LHCN-M2 (cell line): ENCODE measurements at regions not wholly inside any gene's neighbourhood (a gene's known extent, or its start where the extent isn't known, plus 50 kb on each side); places are given as distances from the start of the nearest gene placed in this dataset.

ENCODE experiments used
- DNase-seq: peaks from one replicate; pipeline ENCODE4 v3.0.0-alpha.2; 2012; ENCODE audit warnings: low read depth

DNA sequence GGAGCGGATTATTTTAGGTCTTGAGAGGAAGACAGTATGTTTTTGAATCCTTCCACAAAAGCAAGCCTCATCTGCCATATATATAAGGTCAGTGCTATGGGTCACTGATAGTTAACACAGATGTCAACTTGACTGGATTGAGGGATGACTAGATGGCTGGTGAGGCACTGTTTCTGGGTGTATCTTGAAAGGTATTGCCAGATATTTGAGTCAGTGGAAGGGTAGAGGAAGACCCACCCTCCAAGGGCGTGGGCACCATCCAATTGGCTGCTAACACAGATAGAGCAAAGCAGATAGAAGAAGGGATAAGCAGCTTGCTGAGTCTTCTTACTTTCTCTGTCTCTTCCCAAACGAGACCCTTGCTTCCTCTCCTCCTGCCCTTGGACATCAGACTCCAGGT, 185.0 kb upstream of the BTG1 start:
- no peak for DNase-seq

DNA sequence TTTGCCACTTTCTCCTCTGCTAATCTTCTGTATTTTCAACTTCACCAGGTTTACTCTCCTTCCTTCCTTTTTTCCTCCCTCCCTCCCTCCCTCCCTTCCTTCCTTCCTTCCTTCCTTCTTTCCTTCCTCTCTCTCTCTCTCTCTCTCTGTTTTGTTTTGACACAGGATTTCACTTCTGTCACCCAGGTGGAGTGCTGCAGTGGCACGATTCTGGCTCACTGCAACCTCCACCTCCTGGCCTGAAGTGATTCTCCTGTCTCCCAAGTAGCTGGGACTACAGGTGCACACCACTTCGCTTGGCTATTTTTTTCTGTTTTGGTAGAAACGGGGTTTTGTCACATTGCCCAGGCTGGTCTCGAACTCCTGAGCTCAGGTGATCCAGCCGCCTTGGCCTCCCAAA, 181.2 kb upstream of the BTG1 start:
- no peak for DNase-seq

DNA sequence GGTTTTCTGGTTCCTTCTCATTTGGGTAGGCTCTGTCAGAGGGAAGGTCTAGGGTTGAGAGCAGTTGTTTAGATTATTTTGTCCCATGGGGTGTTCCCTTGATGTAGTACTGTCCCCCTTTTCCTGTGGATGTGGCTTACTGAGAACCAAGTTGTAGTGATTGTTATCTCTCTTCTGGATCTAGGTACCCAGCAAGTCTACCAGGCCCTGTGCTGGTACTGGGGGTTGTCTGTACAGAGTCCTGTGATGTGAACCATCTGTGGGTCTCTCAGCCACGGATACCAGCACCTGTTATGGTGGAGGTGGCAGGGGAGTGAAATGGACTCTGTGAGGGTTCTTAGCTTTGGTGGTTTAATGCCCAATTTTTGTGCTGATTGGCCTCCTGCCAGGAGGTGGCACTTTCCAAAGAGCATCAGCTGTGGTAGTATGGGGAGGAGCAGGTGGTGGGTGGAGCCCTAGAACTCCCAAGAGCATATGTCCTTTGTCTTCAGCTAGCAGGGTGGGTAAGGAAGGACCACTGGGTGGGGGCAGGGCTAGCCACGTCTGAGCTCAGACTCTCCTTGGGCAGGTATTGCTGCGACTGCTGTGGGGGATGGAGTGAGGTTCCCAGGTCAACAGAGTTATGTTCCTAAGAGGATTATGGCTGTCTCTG, 179.3 kb upstream of the BTG1 start:
- DNase-seq: no peak

DNA sequence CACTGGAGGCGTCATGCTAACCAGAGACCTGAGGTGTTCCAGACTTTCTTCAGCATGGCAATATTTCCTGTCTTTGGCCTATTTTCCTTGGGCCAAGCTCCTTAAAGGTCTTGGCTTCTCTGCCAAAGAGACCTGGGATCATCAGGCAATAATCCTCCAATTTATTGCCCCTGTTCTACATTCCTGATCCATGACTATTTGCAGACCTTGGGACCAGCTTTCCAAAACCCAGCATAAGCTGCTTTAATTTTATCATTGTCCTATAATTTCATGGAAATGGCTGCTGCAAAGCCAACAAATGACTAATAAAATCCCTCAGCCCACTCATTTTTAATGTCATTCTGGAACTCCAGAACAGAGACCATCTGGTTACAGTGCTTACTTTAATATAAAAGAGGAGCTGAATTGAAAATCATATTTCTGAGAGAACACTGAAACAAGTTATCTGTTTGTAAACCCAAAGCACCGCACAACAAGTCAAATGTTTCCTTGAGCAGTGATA, 166.9 kb upstream of the BTG1 start:
- no peak for DNase-seq

DNA sequence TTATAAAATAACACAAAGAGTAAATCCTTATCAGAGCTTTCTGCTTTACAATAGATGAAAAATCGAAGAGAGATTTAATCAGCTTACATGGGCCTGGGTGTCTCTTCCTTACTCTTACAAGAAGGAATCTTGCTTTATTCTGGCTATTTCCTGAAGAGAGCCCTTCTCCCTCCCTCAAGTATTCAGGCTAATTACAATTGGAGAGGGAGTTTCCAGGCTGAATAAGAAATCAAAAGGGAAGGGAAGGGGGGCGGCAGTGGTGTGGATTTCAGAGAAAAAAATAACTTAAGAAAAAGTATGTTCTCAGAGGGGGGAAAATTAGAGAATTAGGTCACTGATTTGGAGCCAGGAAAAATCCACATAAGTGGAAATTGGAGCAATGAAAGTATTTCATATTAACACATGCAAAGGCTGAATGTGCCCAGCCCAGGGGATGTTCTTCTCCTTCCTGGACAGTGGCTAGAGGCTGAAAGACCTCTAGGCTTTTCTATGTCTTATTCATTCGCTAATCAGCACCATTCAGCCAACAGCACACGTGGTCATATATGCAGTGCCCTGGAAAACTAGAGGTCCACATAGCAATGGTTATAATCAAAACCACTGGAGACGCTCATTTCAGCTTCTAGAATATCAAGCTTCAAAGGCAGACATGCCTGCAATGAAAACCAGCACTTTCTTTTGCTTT, 158.9 kb upstream of the BTG1 start:
- no peak for DNase-seq

DNA sequence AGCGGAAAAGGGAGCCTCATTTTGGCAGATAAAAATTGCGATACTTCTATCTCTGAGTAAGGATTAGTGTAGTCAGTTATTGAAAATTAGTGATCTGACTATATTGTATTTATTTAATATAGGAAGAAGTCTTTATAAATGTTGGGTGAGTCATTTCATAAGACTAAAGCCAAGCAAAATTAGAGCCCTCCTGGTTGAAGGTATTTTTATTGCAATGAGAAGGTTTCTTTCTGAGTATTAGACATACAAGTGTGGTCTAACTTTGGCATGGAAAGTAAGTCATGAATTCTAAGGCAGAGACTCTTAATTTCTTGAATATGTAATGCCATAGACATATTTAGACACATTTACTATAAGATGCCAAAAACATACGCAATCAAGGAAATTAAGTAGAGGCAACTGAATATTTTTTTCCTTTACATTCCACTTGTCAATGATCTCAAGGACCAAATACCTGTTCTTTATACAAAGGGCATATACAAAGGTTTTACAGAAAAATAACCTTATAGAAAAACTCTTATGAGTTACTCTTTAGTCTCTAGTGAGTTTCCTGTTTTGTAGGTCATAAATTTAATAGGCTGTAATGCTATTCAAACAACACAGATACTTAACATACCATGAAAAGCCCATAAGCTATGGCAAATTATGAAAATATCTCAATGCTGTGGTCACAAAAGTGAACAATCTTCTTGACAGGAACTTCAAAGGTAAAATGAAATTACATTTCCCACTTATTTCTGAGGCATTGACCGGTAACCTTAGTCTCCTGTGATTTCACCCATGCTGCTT, 156.6 kb upstream of the BTG1 start:
- no peak for DNase-seq

DNA sequence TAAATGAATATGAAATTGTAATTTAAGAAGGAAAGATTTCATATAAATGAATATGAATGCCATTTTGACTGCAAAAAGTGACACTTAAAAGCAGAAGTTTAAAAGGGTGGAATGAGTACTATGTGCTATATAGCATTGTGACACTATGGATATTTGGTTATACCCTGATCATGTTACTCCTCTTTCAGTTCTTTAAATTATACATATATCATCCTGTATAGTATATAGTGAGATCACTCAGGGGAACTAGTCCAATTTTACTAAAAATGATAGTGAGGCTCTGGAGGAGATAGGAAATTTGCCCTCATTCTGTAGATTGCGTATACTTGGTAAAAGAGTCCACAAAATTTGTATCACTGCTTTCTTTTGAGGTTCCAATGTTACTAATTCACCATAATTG, 155.7 kb upstream of the BTG1 start:
- no peak for DNase-seq

DNA sequence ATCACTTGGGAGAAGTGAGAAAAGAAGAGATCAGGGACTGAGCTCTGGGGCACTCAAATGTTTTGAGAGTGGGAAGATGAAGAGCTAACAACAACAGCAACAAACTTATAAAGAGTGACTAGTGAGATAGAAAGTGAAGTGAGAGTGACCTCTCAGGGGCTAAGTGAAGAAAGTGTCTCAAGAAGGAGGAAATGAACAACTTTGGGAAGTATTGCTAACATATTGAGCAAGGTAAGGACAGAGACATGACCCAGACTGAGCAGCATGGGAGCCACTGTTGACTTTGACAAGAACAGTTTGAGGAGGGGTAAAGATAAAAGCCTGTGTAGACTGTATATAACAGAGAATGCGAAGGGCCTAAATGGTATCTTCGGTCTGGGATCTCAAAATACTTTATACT, 155.1 kb upstream of the BTG1 start:
- DNase-seq: no peak

DNA sequence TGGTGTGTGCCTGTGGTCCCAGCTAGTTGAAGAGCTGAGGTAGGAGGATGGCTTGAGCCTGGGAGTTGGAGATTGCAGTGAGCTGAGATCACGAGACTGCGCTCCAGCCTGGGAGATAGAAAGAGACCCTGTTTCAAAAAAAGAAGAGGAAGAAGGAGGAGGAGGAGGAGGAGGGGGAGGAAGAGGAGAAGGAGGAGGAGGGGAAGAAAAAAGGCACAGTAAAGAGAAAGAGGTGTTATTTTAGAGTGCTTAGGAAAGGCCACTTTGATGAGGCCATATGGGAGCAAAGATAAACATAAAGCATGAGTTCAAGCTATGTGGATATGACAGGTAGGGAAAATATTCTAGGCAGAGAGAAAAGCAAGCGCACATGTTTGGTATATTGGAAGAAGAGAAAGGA, 154.1 kb upstream of the BTG1 start:
- DNase-seq: no peak

DNA sequence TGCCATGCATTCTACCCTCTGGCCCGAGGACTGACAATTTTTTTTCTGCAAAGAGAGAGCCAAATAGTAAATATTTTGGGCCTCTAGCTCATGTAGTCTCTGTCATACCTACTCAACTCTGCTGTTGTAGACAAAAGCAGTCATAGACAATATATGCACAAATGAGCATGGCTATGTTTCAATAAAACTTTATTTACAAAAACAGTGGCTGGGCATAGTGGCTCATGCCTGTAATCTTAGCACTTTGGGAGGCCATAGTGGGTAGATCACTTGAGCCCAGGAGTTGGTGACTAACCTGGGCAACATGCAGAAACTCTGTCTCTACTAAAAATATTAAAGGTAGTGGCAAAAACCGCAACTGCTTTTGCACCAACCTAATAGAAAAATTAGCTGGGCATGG, 153.7 kb upstream of the BTG1 start:
- no peak for DNase-seq

DNA sequence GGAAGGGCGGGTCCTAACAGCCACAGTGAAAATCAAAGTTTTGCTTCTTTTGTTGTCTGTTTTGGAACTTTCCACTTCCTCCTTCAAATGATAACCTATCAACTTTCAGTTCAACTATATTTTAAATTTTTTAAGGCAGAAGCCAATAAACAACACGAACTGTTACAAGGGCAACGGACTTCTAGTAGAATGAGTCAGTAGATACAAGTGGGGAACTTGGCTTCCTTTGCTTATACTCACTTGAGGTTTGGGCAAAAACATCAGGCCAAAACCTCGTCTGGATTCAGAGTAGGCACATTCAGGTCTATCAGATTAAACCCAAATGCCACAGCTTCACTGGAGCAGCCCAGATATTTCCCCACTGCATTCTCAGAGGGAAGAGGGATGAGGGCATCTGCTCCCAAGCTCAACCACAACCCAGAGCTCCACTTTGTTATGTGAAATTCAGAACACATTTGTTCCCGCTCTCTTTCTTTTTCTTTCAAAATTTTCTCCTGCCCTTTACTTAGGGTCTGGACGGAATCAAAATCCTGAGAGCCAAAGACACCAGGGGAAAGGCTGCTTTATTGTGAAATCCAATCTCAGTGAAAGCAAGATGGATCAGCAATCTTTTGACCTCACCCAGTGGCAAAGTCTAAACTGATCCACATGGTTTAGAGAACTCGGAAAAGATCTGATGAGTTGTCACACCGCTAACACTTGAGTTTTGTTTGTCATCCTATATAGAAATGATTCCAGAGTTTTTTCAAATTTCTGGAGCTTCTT, 152.5 kb upstream of the BTG1 start:
- DNase-seq: peak; percentile 93

DNA sequence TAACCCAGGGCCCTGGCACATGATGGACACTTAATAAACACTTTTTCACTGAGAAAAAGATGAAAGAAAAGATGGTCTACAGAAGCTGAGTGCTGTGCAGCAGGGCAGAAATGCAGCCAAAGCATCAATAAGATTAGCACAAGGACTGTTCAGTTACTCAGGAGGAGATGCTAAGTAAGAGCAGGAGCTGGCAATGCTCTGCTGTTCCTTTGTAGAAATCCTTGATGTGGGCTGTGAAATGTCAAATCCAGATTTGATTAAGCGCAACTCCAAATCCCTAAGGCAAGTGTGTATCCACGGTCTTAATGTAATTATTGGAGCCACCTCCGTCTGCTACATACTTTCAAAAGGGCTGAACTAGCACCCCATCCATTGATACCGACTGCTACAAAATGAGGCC, 151.8 kb upstream of the BTG1 start:
- DNase-seq: no peak

DNA sequence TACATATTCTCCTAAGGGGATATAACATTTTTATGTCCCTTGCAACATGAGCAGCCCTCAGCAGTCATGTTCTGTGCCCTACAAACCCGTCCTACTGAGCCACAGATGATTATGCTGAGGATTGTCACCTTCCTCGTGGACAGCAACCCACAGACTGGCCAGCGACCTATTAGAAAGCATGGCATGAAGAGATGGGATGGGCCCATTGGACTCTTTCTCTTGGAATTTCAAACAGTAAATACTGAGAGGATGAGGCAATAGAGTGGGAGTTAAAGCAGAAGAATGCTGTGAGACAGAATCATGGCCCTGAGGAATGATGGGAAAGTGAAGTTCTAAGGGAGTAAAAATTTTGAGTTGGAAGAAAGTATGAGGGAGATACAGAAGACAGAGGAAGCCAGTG, 149.9 kb upstream of the BTG1 start:
- DNase-seq: no peak

DNA sequence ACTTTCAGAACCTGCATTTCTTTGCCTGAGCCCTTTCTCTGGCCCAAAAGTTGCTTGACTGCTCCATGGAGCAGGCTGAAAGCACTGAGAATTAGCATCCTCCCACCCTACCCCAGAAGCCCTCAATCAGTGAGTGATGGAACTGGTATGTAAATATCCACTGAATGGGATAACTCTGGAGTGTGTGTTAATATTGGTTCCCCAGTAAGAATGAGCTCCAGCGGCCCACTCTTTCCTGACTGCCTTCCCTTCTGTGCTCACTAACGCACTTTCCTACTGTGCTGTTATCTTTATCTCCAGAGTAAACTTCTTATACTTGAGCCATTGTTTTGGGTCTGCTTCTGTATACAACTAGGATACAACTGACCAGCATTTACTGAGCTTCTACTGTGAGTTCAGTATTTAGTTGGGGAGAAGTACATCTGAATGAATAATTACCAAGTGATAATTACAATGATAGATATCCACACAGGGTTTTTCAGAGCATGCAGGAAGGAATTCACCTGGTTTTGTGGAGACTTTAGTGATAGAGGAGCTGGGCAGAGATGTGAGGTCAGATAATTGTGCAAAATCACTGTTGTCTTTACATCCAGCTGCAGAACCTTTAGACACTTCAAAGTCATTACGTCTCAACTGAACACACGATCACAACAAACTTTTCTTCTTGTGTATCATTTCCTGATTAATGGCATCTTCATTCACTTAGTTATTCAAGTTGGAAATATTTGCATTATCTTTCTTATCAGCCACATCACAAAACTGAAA, 149.2 kb upstream of the BTG1 start:
- DNase-seq: no peak

DNA sequence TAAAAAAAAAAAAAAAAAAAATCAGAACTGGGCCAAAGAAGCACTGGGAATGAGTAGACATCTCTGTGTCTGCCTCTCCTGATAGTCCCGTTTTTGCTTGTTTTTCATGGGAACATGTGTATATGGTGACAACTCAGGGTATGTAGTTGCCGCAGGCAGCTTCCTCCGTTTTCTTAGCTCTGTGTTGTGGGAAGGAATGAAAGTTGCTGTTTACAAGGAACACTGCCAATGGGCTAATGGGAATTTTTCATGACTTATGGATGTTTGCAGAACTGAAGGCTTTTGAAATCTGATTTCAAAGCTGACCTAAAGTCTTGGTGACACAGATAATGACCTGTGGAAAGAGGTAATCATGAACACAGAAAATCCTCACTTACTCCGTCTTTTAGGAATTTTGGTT, 146.4 kb upstream of the BTG1 start:
- DNase-seq: no peak

DNA sequence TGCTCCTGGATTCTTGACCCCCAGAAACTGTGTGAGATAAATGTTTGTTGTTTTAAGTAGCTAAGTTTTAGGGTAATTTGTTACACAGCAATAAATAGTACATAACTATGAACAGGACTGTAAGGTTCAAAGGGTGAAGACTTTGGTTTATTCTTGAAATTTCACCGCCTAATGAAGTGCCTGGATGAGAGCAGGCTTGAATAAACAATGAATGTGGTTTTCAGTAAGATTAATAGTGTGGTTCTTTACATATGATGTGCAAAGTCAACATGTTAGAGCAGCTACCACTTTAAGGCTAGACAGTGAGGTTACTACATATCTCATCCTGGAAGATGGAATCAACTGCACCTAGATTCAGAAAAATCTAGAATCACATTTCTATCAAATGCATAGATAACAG, 145.2 kb upstream of the BTG1 start:
- no peak for DNase-seq

DNA sequence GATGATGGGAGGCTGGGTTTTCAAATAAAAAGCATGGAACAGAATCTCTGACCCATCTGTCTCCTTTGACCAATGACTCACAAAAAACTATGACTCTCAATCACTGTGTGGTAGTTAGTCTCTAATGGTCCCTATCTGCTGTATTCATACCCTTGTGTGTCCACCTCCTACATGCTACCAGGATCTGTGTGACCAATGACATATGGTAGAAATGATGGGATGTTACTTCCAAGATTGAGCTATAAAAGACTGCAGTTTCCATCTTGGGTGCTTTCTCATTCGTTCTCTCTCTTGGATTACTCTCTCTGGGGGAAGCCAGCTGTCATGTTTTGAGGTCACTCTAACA, 144.7 kb upstream of the BTG1 start:
- peak; percentile 64 for DNase-seq

DNA sequence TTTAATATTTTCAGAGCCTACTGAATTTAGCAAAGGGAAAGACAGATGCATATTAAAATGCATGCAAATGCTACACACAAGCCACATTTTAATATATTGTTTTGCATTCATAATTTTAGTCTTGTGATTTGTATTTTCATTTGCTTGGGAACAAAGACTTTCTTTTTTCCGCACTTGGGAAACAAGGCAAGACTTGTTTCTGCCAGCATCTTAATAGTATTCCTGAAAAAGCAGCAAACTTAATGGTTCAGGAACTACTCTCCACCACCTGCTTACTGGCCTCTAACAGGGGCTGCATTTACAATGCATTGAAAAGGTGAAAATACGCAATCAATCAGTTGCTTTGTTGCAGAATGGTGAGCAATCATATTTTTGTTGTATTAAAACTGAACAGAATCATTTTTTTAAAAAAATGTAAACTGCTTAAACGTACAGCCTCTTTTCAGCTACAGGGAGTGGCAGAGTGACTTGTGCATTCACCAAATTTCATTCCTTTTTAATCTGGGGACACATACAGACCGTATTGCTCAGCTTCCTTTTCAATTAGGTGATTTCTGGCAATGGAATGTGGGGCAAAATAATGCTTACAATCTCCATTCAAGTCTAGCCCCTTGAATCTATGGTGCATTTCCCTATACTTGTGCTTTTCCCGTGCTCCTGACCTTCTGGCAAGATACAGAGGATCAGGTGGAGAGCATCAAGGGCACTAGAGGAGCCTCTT, 144.1 kb upstream of the BTG1 start:
- DNase-seq: peak; percentile 53

DNA sequence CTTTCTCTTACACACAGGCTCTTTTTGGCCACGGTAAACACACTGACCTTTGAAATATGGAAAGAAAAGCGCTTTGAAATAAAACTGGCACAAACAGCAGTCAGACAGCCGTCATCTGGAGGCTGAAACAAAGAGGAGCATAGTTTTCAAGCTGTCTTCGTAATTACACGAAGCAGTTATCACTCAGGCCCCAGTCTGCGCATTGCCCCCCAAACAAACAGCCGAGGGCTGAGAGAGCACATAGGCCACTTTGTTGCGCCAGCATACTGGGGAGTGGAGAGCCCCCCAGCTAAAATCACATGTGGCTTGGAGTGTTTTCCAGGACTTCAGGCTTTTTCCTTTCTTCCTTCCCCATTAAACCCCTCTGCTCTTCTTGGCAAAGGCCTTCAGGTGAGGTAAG, 142.9 kb upstream of the BTG1 start:
- no peak for DNase-seq

DNA sequence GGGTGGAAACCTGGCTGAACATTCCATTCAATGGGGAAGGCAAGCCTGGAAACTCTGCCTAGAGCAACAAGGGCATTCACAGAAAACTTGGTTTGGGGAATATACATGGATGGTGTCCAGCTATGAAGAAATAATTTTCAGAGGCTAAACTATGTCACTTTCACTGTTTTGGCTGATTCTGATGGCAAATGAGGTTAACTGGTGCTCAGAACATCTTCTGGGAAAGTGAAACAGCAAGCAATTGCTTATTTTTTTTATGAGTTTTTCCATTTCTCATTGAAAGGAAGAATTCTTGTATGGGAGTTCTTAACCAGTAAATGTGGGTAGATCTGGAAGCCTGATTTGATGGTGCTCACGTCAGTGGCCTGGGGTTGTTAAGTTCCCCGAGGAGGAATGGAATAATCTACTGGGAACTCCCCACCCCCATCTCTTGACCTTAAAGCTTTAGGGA, 132.8 kb upstream of the BTG1 start:
- DNase-seq: no peak

DNA sequence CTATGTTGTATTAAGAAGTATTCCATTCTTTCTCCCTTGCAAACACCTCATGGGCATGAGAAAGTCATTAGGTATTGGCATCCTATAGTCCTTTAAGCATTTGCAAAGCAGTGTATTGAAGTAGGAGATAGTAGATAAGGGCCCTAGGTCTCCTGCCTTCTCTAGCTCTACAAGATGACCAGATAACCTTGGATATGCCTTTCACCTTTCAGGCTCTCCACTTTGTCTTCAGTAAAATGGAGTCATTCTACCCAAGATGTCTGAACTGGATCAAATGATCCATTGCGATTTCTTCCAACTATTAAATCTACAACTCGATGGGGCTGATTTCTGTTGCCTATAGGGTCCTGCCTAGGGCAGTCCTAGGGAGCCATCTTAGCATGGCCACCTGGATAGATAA, 132.1 kb upstream of the BTG1 start:
- DNase-seq: no peak
